ENCODE measurements at regions not wholly inside any gene's neighbourhood (a gene's known extent, or its start where the extent isn't known, plus 50 kb on each side); places are given as distances from the start of the nearest gene placed in this dataset.
"Not testable (repeated sequence)": the region's sequence is repeated elsewhere in the genome, so short reads cannot be mapped to it uniquely, and the experiment has no call there.

GRCh38 chr2:11082880-11083279, 72.4 kb upstream of the SLC66A3 start:
- Histone ChIP-seq H4K20me1 (ENCODE audit: control insufficient read depth, insufficient read depth, insufficient read length) (no peaks in the 10 kb centered on the region), H3K4ac (ENCODE audit: low read depth, low read length) (no peak overlapping the region), H3K27me3 (ENCODE audit: insufficient read depth, low read length) (no peaks in the 10 kb centered on the region), H3K27ac (ENCODE audit: insufficient read length, low read depth, low read length) (no peak overlapping the region), H2AFZ (ENCODE audit: low read length) (no peak overlapping the region), H4K91ac (ENCODE audit: insufficient read length, low read depth, low read length) (no peak overlapping the region), H2AK5ac (ENCODE audit: insufficient read length, low read length) (no peak overlapping the region), H3K23me2 (ENCODE audit: insufficient read length, low read depth, low read length, poor library complexity, severe bottlenecking) (no peaks in the 10 kb centered on the region), H3K4me2 (ENCODE audit: insufficient read depth, insufficient read length, low read length) (no peak overlapping the region), H2BK5ac (ENCODE audit: insufficient read length, low read length) (no peak overlapping the region), H3K23ac (ENCODE audit: insufficient read length, low read depth, low read length) (no peak overlapping the region), H3T11ph (ENCODE audit: low read length) (no peak overlapping the region), H3K9ac (ENCODE audit: extremely low read depth, insufficient read length, low read length) (no peak overlapping the region), H4K5ac (ENCODE audit: insufficient read length, low read depth, low read length) (no peak overlapping the region), H3K9me3 (ENCODE audit: control insufficient read depth, low read depth, low read length) (no peaks in the 10 kb centered on the region), H3K4me1 (ENCODE audit: insufficient read depth, low read length) (no peaks in the 10 kb centered on the region), H3K14ac (ENCODE audit: insufficient read depth, low read length) (no peak overlapping the region), H2BK120ac (ENCODE audit: low read depth, low read length, poor library complexity, severe bottlenecking) (no peak overlapping the region), H4K8ac (replicated peaks; ENCODE audit: insufficient read length, low read depth, low read length) (no peak overlapping the region), H2BK15ac (ENCODE audit: low read depth, low read length) (no peak overlapping the region), H3K79me1 (ENCODE audit: insufficient read depth, low read depth, low read length, poor library complexity, severe bottlenecking) (no peaks in the 10 kb centered on the region), H3K18ac (ENCODE audit: insufficient read length, low read depth, low read length) (no peak overlapping the region), H2BK20ac (ENCODE audit: low read depth, low read length, poor library complexity, severe bottlenecking) (no peak overlapping the region), H2BK12ac (ENCODE audit: insufficient read length, low read depth, low read length) (no peak overlapping the region), H3K56ac (ENCODE audit: insufficient read length, low read depth, low read length) (no peak overlapping the region), H3K79me2 (ENCODE audit: insufficient read depth, low read length) (no peaks in the 10 kb centered on the region)
- Mint-ChIP-seq H3K9me3 (peaks cover 0 to 3% of the 10 kb centered on the region in 2 experiments; a peak in 2 of 5 replicates), H3K27me3 (ENCODE audit: low read depth) (no peaks in the 10 kb centered on the region), H3K36me3 (ENCODE audit: insufficient read depth in 1 of 3, low read depth in 3 of 3) (no peaks in the 10 kb centered on the region), H3K4me1 (peaks cover 3 to 8% of the 10 kb centered on the region in 2 experiments; a peak in 3 of 4 replicates), H3K4me3 (no peak overlapping the region), H3K27ac (no peak overlapping the region)
- DNase-seq: no peak
- no CpG with 5 or more reads among the region's 6 CpGs for WGBS (ENCODE audit: extremely low coverage, insufficient read length, low lambda C conversion rate)
- no peak for TF ChIP-seq CTCF (conservative IDR thresholded peaks at IDR 0.05)

- H4K8ac ChIP-seq (replicated peaks; ENCODE audit: insufficient read length, low read depth, low read length); H3K4me1 ChIP-seq (ENCODE audit: insufficient read depth, low read length); H3K9me3 Mint-ChIP-seq; H3K18ac ChIP-seq (ENCODE audit: insufficient read length, low read depth, low read length); H3K9me3 ChIP-seq (ENCODE audit: control insufficient read depth, low read depth, low read length); H4K20me1 ChIP-seq (ENCODE audit: control insufficient read depth, insufficient read depth, insufficient read length); H3K79me1 ChIP-seq (ENCODE audit: insufficient read depth, low read depth, low read length, poor library complexity, severe bottlenecking); H3K36me3 Mint-ChIP-seq (ENCODE audit: insufficient read depth in 1 of 3, low read depth in 3 of 3); H4K91ac ChIP-seq (ENCODE audit: insufficient read length, low read depth, low read length); H3K56ac ChIP-seq (ENCODE audit: insufficient read length, low read depth, low read length); H3K27ac Mint-ChIP-seq; H2AK5ac ChIP-seq (ENCODE audit: insufficient read length, low read length); H3K4me3 Mint-ChIP-seq; H3K79me2 ChIP-seq (ENCODE audit: insufficient read depth, low read length); H3K9ac ChIP-seq (ENCODE audit: extremely low read depth, insufficient read length, low read length); H3K27me3 ChIP-seq (ENCODE audit: insufficient read depth, low read length); DNase-seq; H2BK20ac ChIP-seq (ENCODE audit: low read depth, low read length, poor library complexity, severe bottlenecking); H3K27me3 Mint-ChIP-seq (ENCODE audit: low read depth); H3K23ac ChIP-seq (ENCODE audit: insufficient read length, low read depth, low read length); H2BK120ac ChIP-seq (ENCODE audit: low read depth, low read length, poor library complexity, severe bottlenecking); H3T11ph ChIP-seq (ENCODE audit: low read length); H4K5ac ChIP-seq (ENCODE audit: insufficient read length, low read depth, low read length); H3K4me2 ChIP-seq (ENCODE audit: insufficient read depth, insufficient read length, low read length); H3K4ac ChIP-seq (ENCODE audit: low read depth, low read length); H3K27ac ChIP-seq (ENCODE audit: insufficient read length, low read depth, low read length); H2BK12ac ChIP-seq (ENCODE audit: insufficient read length, low read depth, low read length); H2BK5ac ChIP-seq (ENCODE audit: insufficient read length, low read length); H2BK15ac ChIP-seq (ENCODE audit: low read depth, low read length); H3K23me2 ChIP-seq (ENCODE audit: insufficient read length, low read depth, low read length, poor library complexity, severe bottlenecking); H3K14ac ChIP-seq (ENCODE audit: insufficient read depth, low read length); H2AFZ ChIP-seq (ENCODE audit: low read length): not testable (repeated sequence)
- no CpG with 5 or more reads among the region's 17 CpGs for WGBS (ENCODE audit: extremely low coverage, insufficient read length, low lambda C conversion rate)
- peaks cover 13 to 16% of the 10 kb centered on the region in 2 experiments for H3K4me1 Mint-ChIP-seq
Measured at GRCh38 chr2:11088821-11089220, 66.4 kb upstream of the SLC66A3 start.
